ENCODE measurements at regions not wholly inside any gene's neighbourhood (a gene's known extent, or its start where the extent isn't known, plus 50 kb on each side); places are given as distances from the start of the nearest gene placed in this dataset.

DNA sequence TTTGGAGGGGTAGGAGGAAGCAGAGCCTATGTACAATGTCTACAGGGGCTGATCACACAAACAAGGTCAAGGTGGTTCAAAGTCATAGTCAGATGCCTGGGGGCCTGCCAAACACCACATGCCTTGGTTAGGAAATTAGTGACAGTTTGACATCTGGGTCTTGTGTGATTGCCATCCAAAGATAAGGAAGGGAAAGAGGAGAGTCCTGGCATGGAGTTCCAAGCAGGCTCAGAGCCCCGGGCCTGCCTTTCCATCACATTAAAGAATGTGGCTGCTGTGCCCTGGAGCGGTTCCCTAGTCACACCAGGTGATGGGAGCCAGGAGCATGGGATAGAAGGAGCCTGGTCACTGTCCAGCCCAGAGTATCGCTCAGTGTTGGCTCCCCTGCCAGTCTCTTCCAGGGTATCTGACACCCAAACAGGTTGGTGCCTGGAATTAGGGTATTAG is 53.6 kb upstream of the BCL2L14 start:
- in situ Hi-C loops (cut with MboI), result no loop called here
- no peak overlapping the region for H3K27ac ChIP-seq

DNA sequence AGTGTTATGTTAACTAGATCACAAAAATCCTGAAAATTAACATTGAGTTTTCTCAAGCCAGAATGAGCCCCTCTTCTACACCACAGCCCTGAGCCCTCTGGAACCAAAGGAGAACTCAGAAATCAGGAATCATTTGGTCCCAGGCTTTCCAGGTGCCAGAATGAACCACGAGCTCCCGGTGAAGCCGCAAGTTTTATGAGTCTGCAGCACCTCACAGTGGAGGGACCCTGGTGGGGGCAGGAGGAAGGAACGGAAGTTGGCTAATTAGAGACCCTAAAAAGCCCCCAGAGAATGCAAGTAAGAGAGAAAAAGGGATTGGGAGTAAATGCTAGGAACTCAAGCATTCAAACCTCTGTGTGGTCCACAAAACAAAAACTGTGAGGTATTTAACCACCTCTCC is 52.9 kb upstream of the BCL2L14 start:
- no peaks in the 10 kb centered on the region for H3K9me3 ChIP-seq (ENCODE audit: low read depth)
- H3K27ac ChIP-seq, result no peak overlapping the region
- H4K20me1 ChIP-seq (ENCODE audit: insufficient read depth), result no peaks in the 10 kb centered on the region
- H3K4me2 ChIP-seq (ENCODE audit: unreplicated experiment), result no peak overlapping the region
- TF ChIP-seq EZH2 (IDR thresholded peaks at IDR 0.05; ENCODE audit: insufficient read depth, poor library complexity, severe bottlenecking) (no peak), EZH2phosphoT487 (IDR thresholded peaks at IDR 0.05; ENCODE audit: insufficient read depth, low read depth) (no peak)
- no peak overlapping the region for H2AFZ ChIP-seq
- no peaks in the 10 kb centered on the region for H3K9me2 ChIP-seq (ENCODE audit: insufficient read depth)
- H3K4me3 ChIP-seq, result no peak overlapping the region
- H3K4me1 ChIP-seq (ENCODE audit: insufficient read depth), result 0 out of 2 replicates have a peak, but pooled peaks cover 6% of the 10 kb centered on the region
- in situ Hi-C loops (cut with MboI), result no loop called here
- peaks cover 5% of the 10 kb centered on the region; the same call in 1 of the 2 replicates for H3F3A ChIP-seq (ENCODE audit: insufficient read depth)
- no peaks in the 10 kb centered on the region for H3K79me2 ChIP-seq (ENCODE audit: insufficient read depth)
- H3K27me3 ChIP-seq (replicated peaks; ENCODE audit: insufficient read depth), result no peaks in the 10 kb centered on the region
- 49 to 51% methylated on average over 4 of the region's 4 CpGs for WGBS, 2 experiments (ENCODE audit: low coverage in 1 of 2, low lambda C conversion rate in 2 of 2, missing lambda C conversion rate in 2 of 2)
- DNase-seq, result no peak
- H3K9ac ChIP-seq, result no peak overlapping the region
- H3K36me3 ChIP-seq (ENCODE audit: low read depth), result no peaks in the 10 kb centered on the region

More for the DNA sequence above, 53.6 kb upstream of the BCL2L14 start:
- peaks cover 5% of the 10 kb centered on the region; the same call in 1 of the 2 replicates for H3F3A ChIP-seq (ENCODE audit: insufficient read depth)
- H3K4me1 ChIP-seq (ENCODE audit: insufficient read depth), result 0 out of 2 replicates have a peak, but pooled peaks cover 6% of the 10 kb centered on the region
- no peak for DNase-seq
- no peaks in the 10 kb centered on the region for H3K9me2 ChIP-seq (ENCODE audit: insufficient read depth)
- H3K9ac ChIP-seq, result no peak overlapping the region
- no peaks in the 10 kb centered on the region for H3K79me2 ChIP-seq (ENCODE audit: insufficient read depth)
- H2AFZ ChIP-seq, result no peak overlapping the region
- no peak overlapping the region for H3K4me3 ChIP-seq
- WGBS, 2 experiments (ENCODE audit: low coverage in 1 of 2, low lambda C conversion rate in 2 of 2, missing lambda C conversion rate in 2 of 2), result 45 to 57% methylated on average over 3 of the region's 3 CpGs
- H3K36me3 ChIP-seq (ENCODE audit: low read depth), result no peaks in the 10 kb centered on the region
- H3K9me3 ChIP-seq (ENCODE audit: low read depth), result no peaks in the 10 kb centered on the region
- H3K27me3 ChIP-seq (replicated peaks; ENCODE audit: insufficient read depth), result no peaks in the 10 kb centered on the region
- no peak overlapping the region for H3K4me2 ChIP-seq (ENCODE audit: unreplicated experiment)
- H4K20me1 ChIP-seq (ENCODE audit: insufficient read depth), result no peaks in the 10 kb centered on the region
- no peak for TF ChIP-seq EZH2phosphoT487 (IDR thresholded peaks at IDR 0.05; ENCODE audit: insufficient read depth, low read depth)
- no peak for TF ChIP-seq EZH2 (IDR thresholded peaks at IDR 0.05; ENCODE audit: insufficient read depth, poor library complexity, severe bottlenecking)

DNA sequence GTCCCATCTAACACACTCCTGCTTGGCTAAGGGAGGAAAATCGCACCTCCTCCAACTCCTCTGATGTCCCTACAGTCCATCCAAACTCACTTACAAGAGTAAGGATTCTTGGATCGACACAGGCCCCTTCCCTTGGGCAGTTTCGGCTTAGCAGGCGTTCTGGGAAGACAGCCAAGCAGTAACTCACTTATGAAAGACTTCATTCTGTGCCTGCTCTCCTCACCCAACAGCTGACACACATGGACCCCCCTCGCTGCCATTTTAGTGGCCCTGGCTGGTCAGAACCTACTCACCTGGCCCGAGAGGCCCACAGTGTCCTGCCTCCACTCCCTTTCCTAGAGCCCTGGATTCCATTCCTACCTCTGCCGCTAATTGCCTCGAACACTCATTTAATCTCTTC is 52.3 kb upstream of the BCL2L14 start:
- DNase-seq, result peak; percentile 21
- 57 to 60% methylated on average over 8 of the region's 8 CpGs for WGBS, 2 experiments (ENCODE audit: low coverage in 1 of 2, low lambda C conversion rate in 2 of 2, missing lambda C conversion rate in 2 of 2)
- H3K79me2 ChIP-seq (ENCODE audit: insufficient read depth), result no peaks in the 10 kb centered on the region
- 0 out of 2 replicates have a peak, but pooled peaks cover 6% of the 10 kb centered on the region for H3K27me3 ChIP-seq (replicated peaks; ENCODE audit: insufficient read depth)
- peaks cover 5% of the 10 kb centered on the region; the same call in 1 of the 2 replicates for H3F3A ChIP-seq (ENCODE audit: insufficient read depth)
- in situ Hi-C loops (cut with MboI), result no loop called here
- H3K4me2 ChIP-seq (ENCODE audit: unreplicated experiment), result no peak overlapping the region
- TF ChIP-seq EZH2 (IDR thresholded peaks at IDR 0.05; ENCODE audit: insufficient read depth, poor library complexity, severe bottlenecking) (no peak), EZH2phosphoT487 (IDR thresholded peaks at IDR 0.05; ENCODE audit: insufficient read depth, low read depth) (no peak)
- H3K9me2 ChIP-seq (ENCODE audit: insufficient read depth), result no peaks in the 10 kb centered on the region
- no peaks in the 10 kb centered on the region for H3K9me3 ChIP-seq (ENCODE audit: low read depth)
- no peak overlapping the region for H3K27ac ChIP-seq
- H3K4me3 ChIP-seq, result no peak overlapping the region
- H3K36me3 ChIP-seq (ENCODE audit: low read depth), result no peaks in the 10 kb centered on the region
- H2AFZ ChIP-seq, result no peak overlapping the region
- H4K20me1 ChIP-seq (ENCODE audit: insufficient read depth), result no peaks in the 10 kb centered on the region
- H3K4me1 ChIP-seq (ENCODE audit: insufficient read depth), result 0 out of 2 replicates have a peak, but pooled peaks cover 6% of the 10 kb centered on the region
- no peak overlapping the region for H3K9ac ChIP-seq

DNA sequence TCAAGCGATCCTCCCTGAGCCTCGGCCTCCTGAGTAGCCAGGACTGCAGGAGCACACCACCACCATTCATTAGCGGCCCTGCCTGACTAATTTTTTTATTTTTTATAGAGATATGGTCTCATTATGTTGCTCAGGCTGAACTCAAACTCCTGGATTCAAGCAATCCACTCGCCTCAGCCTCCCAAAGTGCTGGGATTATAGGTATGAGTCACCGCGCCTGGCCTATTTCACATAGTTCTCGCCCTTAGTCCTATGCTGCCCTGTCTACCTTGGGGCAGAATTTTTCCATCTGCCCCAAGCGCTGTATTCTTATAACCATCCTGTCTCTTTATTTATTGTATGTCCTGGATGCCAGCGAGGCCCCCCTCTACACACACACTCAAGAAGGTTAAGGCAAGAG is 50.9 kb upstream of the BCL2L14 start:
- H2AFZ ChIP-seq, result no peak overlapping the region
- 91% methylated on average over 9 of the region's 9 CpGs for WGBS, 2 experiments (ENCODE audit: low coverage in 1 of 2, low lambda C conversion rate in 2 of 2, missing lambda C conversion rate in 2 of 2)
- in situ Hi-C loops (cut with MboI), result no loop called here
- no peak overlapping the region for H3K27ac ChIP-seq
- DNase-seq, result no peak
- H3K9me3 ChIP-seq (ENCODE audit: low read depth), result no peaks in the 10 kb centered on the region
- no peaks in the 10 kb centered on the region for H4K20me1 ChIP-seq (ENCODE audit: insufficient read depth)
- no peak overlapping the region for H3K4me2 ChIP-seq (ENCODE audit: unreplicated experiment)
- peaks cover 5% of the 10 kb centered on the region; the same call in 1 of the 2 replicates for H3F3A ChIP-seq (ENCODE audit: insufficient read depth)
- no peaks in the 10 kb centered on the region for H3K79me2 ChIP-seq (ENCODE audit: insufficient read depth)
- H3K36me3 ChIP-seq (ENCODE audit: low read depth), result no peaks in the 10 kb centered on the region
- TF ChIP-seq EZH2phosphoT487 (IDR thresholded peaks at IDR 0.05; ENCODE audit: insufficient read depth, low read depth) (no peak), EZH2 (IDR thresholded peaks at IDR 0.05; ENCODE audit: insufficient read depth, poor library complexity, severe bottlenecking) (no peak)
- H3K4me1 ChIP-seq (ENCODE audit: insufficient read depth), result 0 out of 2 replicates have a peak, but pooled peaks cover 6% of the 10 kb centered on the region
- H3K9ac ChIP-seq, result no peak overlapping the region
- no peaks in the 10 kb centered on the region for H3K9me2 ChIP-seq (ENCODE audit: insufficient read depth)
- H3K27me3 ChIP-seq (replicated peaks; ENCODE audit: insufficient read depth), result 0 out of 2 replicates have a peak, but pooled peaks cover 8% of the 10 kb centered on the region
- H3K4me3 ChIP-seq, result no peak overlapping the region
